ENCODE measurements at regions not wholly inside any gene's neighbourhood (a gene's known extent, or its start where the extent isn't known, plus 50 kb on each side); places are given as distances from the start of the nearest gene placed in this dataset.

DNA sequence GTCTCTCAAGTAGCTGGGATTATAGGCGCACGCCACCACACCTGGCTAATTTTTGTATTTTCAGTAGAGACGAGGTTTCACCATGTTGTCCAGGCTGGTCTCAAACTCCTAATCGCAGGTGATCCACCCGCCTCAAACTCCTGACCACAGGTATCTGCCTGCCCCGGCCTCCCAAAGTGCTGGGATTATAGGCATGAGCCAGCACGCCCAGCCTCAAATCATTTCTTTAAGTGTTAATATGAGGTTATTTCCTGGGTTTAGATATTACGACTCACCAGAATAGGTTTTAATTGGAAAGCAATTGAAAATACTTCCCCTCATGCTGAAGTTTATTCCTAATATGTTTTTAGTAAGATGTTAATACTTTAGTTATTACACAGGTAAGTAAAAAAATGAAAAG is 144.5 kb downstream of the NUFIP1 start:
- H3K27ac ChIP-seq, result no peak overlapping the region
- no peak for TF ChIP-seq ZFX (IDR thresholded peaks at IDR 0.05)
- TF ChIP-seq, protein P1, sequence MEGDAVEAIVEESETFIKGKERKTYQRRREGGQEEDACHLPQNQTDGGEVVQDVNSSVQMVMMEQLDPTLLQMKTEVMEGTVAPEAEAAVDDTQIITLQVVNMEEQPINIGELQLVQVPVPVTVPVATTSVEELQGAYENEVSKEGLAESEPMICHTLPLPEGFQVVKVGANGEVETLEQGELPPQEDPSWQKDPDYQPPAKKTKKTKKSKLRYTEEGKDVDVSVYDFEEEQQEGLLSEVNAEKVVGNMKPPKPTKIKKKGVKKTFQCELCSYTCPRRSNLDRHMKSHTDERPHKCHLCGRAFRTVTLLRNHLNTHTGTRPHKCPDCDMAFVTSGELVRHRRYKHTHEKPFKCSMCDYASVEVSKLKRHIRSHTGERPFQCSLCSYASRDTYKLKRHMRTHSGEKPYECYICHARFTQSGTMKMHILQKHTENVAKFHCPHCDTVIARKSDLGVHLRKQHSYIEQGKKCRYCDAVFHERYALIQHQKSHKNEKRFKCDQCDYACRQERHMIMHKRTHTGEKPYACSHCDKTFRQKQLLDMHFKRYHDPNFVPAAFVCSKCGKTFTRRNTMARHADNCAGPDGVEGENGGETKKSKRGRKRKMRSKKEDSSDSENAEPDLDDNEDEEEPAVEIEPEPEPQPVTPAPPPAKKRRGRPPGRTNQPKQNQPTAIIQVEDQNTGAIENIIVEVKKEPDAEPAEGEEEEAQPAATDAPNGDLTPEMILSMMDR (conservative IDR thresholded peaks at IDR 0.05), result no peak

DNA sequence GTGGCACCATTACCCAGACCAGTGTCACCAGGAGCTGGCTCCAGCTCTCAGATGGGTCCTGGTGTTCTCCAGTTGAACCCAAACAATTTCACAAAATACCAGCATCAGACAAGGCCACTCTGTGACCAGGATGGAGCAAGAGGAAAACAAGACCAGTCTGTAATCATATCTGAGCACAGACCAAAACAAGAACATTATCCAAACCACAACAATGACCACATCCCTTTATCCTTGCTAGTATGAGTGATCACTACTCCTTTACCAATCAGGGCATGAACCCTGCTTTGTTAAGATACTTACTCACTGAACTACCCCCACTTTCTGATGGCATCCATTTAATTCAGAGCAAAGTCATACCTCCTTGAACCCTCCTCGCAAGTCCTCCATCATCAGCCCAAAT is 145.9 kb downstream of the NUFIP1 start:
- TF ChIP-seq, protein P1 (conservative IDR thresholded peaks at IDR 0.05), result no peak
- TF ChIP-seq ZFX (IDR thresholded peaks at IDR 0.05), result no peak
- no peak overlapping the region; the same call in 1 of the 2 replicates for H3K27ac ChIP-seq

- no peak for TF ChIP-seq ZFX (IDR thresholded peaks at IDR 0.05)
- TF ChIP-seq, protein P1 (conservative IDR thresholded peaks at IDR 0.05), result no peak
- no peak overlapping the region for H3K27ac ChIP-seq
Measured at GRCh38 chr13:44842158-44842557, 147.1 kb downstream of the NUFIP1 start.

DNA sequence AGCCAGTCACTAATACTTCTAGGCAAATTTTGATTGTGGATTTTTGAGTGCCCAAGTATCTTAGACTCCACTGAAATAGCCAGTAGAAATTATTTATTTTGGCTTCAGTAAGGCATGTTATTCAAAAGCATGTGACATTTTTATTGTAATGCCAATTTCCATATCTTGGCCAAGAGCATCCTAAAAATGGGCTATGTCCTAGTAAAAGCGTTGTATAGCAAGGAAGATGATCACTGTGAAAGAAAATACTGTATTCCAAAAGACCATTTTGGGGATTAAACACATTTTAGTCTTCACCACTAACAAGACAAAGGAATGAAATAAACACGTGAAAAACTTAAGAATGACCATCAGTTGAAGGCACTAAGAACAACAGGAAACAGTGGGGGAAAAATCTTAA is 149.1 kb downstream of the NUFIP1 start:
- TF ChIP-seq ZFX (IDR thresholded peaks at IDR 0.05), result no peak
- TF ChIP-seq, protein P1 (conservative IDR thresholded peaks at IDR 0.05), result no peak
- H3K27ac ChIP-seq, result no peak overlapping the region

DNA sequence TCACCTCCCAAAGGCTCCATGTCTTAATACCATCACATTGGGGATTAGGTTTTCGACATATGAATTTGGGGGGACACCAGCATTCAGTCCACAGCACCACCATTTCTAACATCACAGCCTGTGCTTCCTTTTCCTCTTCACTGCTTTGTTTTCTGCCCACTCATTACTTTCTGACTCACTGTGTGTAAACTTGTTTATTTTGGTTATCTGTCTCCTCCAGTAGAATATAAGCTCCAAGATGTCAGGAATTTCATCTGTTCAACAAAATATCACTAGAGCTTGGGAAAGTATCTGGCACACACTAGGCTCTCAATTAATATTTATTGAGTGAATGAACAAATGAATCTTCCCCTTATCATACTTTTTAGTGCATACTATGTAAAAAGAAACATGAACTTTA is 152.0 kb downstream of the NUFIP1 start:
- TF ChIP-seq, protein P1 (conservative IDR thresholded peaks at IDR 0.05), result no peak
- no peak for TF ChIP-seq ZFX (IDR thresholded peaks at IDR 0.05)
- no peak overlapping the region for H3K27ac ChIP-seq

GRCh38 chr13:44834404-44834803 is 154.9 kb downstream of the NUFIP1 start:
- TF ChIP-seq, protein P1 (conservative IDR thresholded peaks at IDR 0.05), result no peak
- no peak for TF ChIP-seq ZFX (IDR thresholded peaks at IDR 0.05)
- no peak overlapping the region for H3K27ac ChIP-seq

DNA sequence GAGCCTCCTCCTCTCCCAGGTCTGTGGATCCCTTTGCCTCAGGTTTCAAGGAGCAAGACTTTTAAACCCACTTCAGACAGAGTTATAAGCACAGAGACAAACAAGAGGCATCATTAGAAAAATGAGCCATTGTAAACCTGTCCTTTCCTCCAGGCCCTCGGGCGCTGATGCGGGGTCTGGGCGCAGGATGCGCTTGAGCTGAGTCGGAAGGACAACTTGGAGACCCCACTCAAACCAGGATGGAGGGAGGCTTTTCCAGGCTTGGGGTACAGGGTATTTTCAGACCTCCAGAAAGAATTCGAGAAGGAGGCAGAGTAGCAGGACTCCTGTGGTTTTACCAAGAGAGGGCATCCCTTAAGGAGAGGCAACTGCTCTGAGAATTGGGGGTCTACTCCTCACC is 155.6 kb downstream of the NUFIP1 start:
- H3K27ac ChIP-seq, result no peak overlapping the region
- no peak for TF ChIP-seq ZFX (IDR thresholded peaks at IDR 0.05)
- TF ChIP-seq, protein P1 (conservative IDR thresholded peaks at IDR 0.05), result no peak
